Natural killer cell (primary cell): ENCODE measurements at regions not wholly inside any gene's neighbourhood (a gene's known extent, or its start where the extent isn't known, plus 50 kb on each side); places are given as distances from the start of the nearest gene placed in this dataset.

Source experiments
- ATAC-seq, 3 donors: fragments of 150-1000 bp in 2 of 3; fragments of 200-7000 bp in 1 of 3; cut with Tn5 transposase; 1 replicate in 1 of 3; 2 replicates in 2 of 3; pipeline ENCODE4 v1.10.0; 2021; ENCODE audit warnings: mild to moderate bottlenecking in 2 of 3, moderate library complexity in 2 of 3
- DNase-seq, 2 donors: peaks; one replicate each; pipeline versions ENCODE4 v3.0.0 to v3.0.0-alpha.2; 2013 to 2021; ENCODE audit warnings: mixed read lengths in 1 of 2
- H3K27ac ChIP-seq: one replicate; pipeline ENCODE4 v1.5.1; 2013; ENCODE audit warnings: mild to moderate bottlenecking, low read length
- H3K27me3 ChIP-seq: one replicate; pipeline ENCODE4 v1.6.1; 2013; ENCODE audit warnings: low read length; ENCODE audit not compliant: control insufficient read depth, insufficient read depth
- H3K36me3 ChIP-seq: one replicate; pipeline ENCODE4 v1.6.1; 2013; ENCODE audit warnings: low read length; ENCODE audit not compliant: control insufficient read depth, insufficient read depth
- H3K4me1 ChIP-seq: one replicate; pipeline ENCODE4 v1.6.1; 2013; ENCODE audit warnings: low read length; ENCODE audit not compliant: control insufficient read depth, insufficient read depth
- H3K4me3 ChIP-seq: one replicate; pipeline ENCODE4 v1.5.1; 2013; ENCODE audit warnings: low read length
- H3K9me3 ChIP-seq: one replicate; pipeline ENCODE4 v1.6.1; 2013; ENCODE audit warnings: low read length; ENCODE audit not compliant: control insufficient read depth, insufficient read depth
- H3K27ac Mint-ChIP-seq, 2 donors: one replicate each; pipeline ENCODE4 v1.8.0; 2022; ENCODE audit warnings: mild to moderate bottlenecking in 2 of 2, mixed read lengths in 2 of 2, moderate library complexity in 1 of 2
- H3K27me3 Mint-ChIP-seq, 2 donors: one replicate each; pipeline ENCODE4 v1.8.0; 2022; ENCODE audit warnings: low read depth in 2 of 2, mixed read lengths in 2 of 2
- H3K36me3 Mint-ChIP-seq: one replicate; pipeline ENCODE4 v1.8.0; 2022; ENCODE audit warnings: mixed read lengths
- H3K4me1 Mint-ChIP-seq, 2 donors: one replicate each; pipeline ENCODE4 v1.8.0; 2022; ENCODE audit warnings: mixed read lengths in 2 of 2
- H3K4me3 Mint-ChIP-seq: one replicate; pipeline ENCODE4 v1.8.0; 2022; ENCODE audit warnings: mild to moderate bottlenecking, moderate library complexity, mixed read lengths
- H3K9me3 Mint-ChIP-seq, 2 donors: one replicate each; pipeline ENCODE4 v1.8.0; 2022; ENCODE audit warnings: mixed read lengths in 2 of 2
- CTCF ChIP-seq: fragments of 200-600 bp; IDR thresholded peaks from one replicate; pipeline ENCODE4 v1.8.0; 2022; ENCODE audit warnings: antibody characterized with exemption
- WGBS: methylation state at CpG from one replicate; pipeline ENCODE4 v1.1.7; 2013; ENCODE audit warnings: missing lambda C conversion rate; ENCODE audit not compliant: insufficient coverage; 5-methylcytosine and 5-hydroxymethylcytosine counted together
- intact Hi-C: fragments of 100-400 bp; cut with micrococcal nuclease; formaldehyde crosslinking; loops from one replicate; pipeline ENCODE4 v1.14.2; 2022

GRCh38 chr2:217267758-217268157 lies 407.9 kb upstream of the TNP1 start:
- no peak overlapping the region for H3K4me3 Mint-ChIP-seq
- intact Hi-C loops: no loop called here
- H3K4me1 Mint-ChIP-seq: no peaks in the 10 kb centered on the region
- no peaks in the 10 kb centered on the region for H3K4me1 ChIP-seq
- H3K27me3 Mint-ChIP-seq: peaks cover 4 to 41% of the 10 kb centered on the region in 2 donors
- H3K36me3 Mint-ChIP-seq: no peaks in the 10 kb centered on the region
- no peaks in the 10 kb centered on the region for H3K36me3 ChIP-seq
- no peak for TF ChIP-seq CTCF
- no peaks in the 10 kb centered on the region for H3K9me3 ChIP-seq
- no peak for ATAC-seq
- H3K27me3 ChIP-seq: no peaks in the 10 kb centered on the region
- no peak overlapping the region for H3K4me3 ChIP-seq
- DNase-seq: no peak
- H3K9me3 Mint-ChIP-seq: no peaks in the 10 kb centered on the region
- 94% methylated on average over 1 of the region's 1 CpG for WGBS
- H3K27ac Mint-ChIP-seq: no peak overlapping the region
- H3K27ac ChIP-seq: no peak overlapping the region

- Histone ChIP-seq H3K4me1 (no peaks in the 10 kb centered on the region), H3K36me3 (no peaks in the 10 kb centered on the region), H3K9me3 (no peaks in the 10 kb centered on the region), H3K4me3 (no peak overlapping the region), H3K27me3 (no peaks in the 10 kb centered on the region), H3K27ac (no peak overlapping the region)
- no peak overlapping the region for H3K4me3 Mint-ChIP-seq
- TF ChIP-seq CTCF: no peak
- ATAC-seq: no peak
- no peaks in the 10 kb centered on the region for H3K9me3 Mint-ChIP-seq
- WGBS: 70% methylated on average over 2 of the region's 3 CpGs
- DNase-seq: no peak
- no peak overlapping the region for H3K27ac Mint-ChIP-seq
- H3K27me3 Mint-ChIP-seq: peaks cover 11 to 36% of the 10 kb centered on the region in 2 donors
- H3K36me3 Mint-ChIP-seq: no peaks in the 10 kb centered on the region
- intact Hi-C loops: no loop called here
- H3K4me1 Mint-ChIP-seq: no peaks in the 10 kb centered on the region
These were observed 403.9 kb upstream of the TNP1 start for GRCh38 chr2:217263756-217264155.

GRCh38 chr2:217262911-217263310 lies 403.0 kb upstream of the TNP1 start:
- H3K4me3 Mint-ChIP-seq: no peak overlapping the region
- H3K36me3 Mint-ChIP-seq: no peaks in the 10 kb centered on the region
- no peak for TF ChIP-seq CTCF
- 75% methylated on average over 2 of the region's 2 CpGs for WGBS
- Histone ChIP-seq H3K27ac (no peak overlapping the region), H3K27me3 (no peaks in the 10 kb centered on the region), H3K4me1 (no peaks in the 10 kb centered on the region), H3K36me3 (no peaks in the 10 kb centered on the region), H3K4me3 (no peak overlapping the region), H3K9me3 (no peaks in the 10 kb centered on the region)
- no peaks in the 10 kb centered on the region for H3K4me1 Mint-ChIP-seq
- ATAC-seq: no peak
- no peaks in the 10 kb centered on the region for H3K9me3 Mint-ChIP-seq
- intact Hi-C loops: no loop called here
- no peak for DNase-seq
- peaks cover 11 to 27% of the 10 kb centered on the region in 2 donors for H3K27me3 Mint-ChIP-seq
- H3K27ac Mint-ChIP-seq: no peak overlapping the region

- no peak overlapping the region for H3K4me3 ChIP-seq
- no peaks in the 10 kb centered on the region for H3K4me1 ChIP-seq
- DNase-seq: no peak
- no peak for TF ChIP-seq CTCF
- H3K9me3 Mint-ChIP-seq: no peaks in the 10 kb centered on the region
- no peak for ATAC-seq
- peaks cover 11 to 19% of the 10 kb centered on the region in 2 donors for H3K27me3 Mint-ChIP-seq
- H3K27me3 ChIP-seq: no peaks in the 10 kb centered on the region
- no peaks in the 10 kb centered on the region for H3K4me1 Mint-ChIP-seq
- intact Hi-C loops: no loop called here
- no peak overlapping the region for H3K4me3 Mint-ChIP-seq
- H3K27ac ChIP-seq: no peak overlapping the region
- 59% methylated on average over 3 of the region's 4 CpGs for WGBS
- no peak overlapping the region for H3K27ac Mint-ChIP-seq
- no peaks in the 10 kb centered on the region for H3K36me3 ChIP-seq
- no peaks in the 10 kb centered on the region for H3K9me3 ChIP-seq
- no peaks in the 10 kb centered on the region for H3K36me3 Mint-ChIP-seq
These were observed 401.6 kb upstream of the TNP1 start for GRCh38 chr2:217261452-217261851.
